Ascending aorta (tissue), 2 donors: ENCODE measurements at regions not wholly inside any gene's neighbourhood (a gene's known extent, or its start where the extent isn't known, plus 50 kb on each side); places are given as distances from the start of the nearest gene placed in this dataset.
"Not testable (repeated sequence)": the region's sequence is repeated elsewhere in the genome, so short reads cannot be mapped to it uniquely, and the experiment has no call there.

Experiments used
- DNase-seq, 2 donors: peaks; one replicate each; pipeline ENCODE4 v3.0.0-alpha.2; 2019; ENCODE audit warnings: low spot score in 2 of 2
- H3K27ac ChIP-seq, 2 donors: fragments of 200-600 bp; sonication (generic); one replicate each; pipeline ENCODE4 v1.5.1; 2016 to 2017; ENCODE audit warnings: mild to moderate bottlenecking in 1 of 2
- H3K27me3 ChIP-seq: fragments of 200-600 bp; sonication (generic); one replicate; pipeline ENCODE4 v1.5.1; 2017
- H3K36me3 ChIP-seq, 2 donors: fragments of 200-600 bp; sonication (generic); one replicate each; pipeline ENCODE4 v1.5.1; 2016
- H3K4me1 ChIP-seq, 2 donors: fragments of 200-600 bp; sonication (generic); one replicate each; pipeline ENCODE4 v1.5.1; 2016 to 2017; ENCODE audit warnings: mild to moderate bottlenecking in 1 of 2
- H3K4me3 ChIP-seq, 2 donors: fragments of 200-600 bp; sonication (generic); one replicate each; pipeline ENCODE4 v1.5.1; 2016 to 2017; ENCODE audit warnings: mild to moderate bottlenecking in 1 of 2
- H3K9me3 ChIP-seq, 2 donors: fragments of 200-600 bp; sonication (generic); one replicate each; pipeline ENCODE4 v1.5.1; 2016
- CTCF ChIP-seq, 3 experiments: fragments of 200-600 bp in 2 of 3; fragments of 450-650 bp in 1 of 3; sonication (generic) in 2 of 3; IDR thresholded peaks; one replicate each; pipeline ENCODE4 v1.5.1; 2016 to 2019; ENCODE audit warnings: antibody characterized with exemption in 3 of 3, mild to moderate bottlenecking in 1 of 3, moderate library complexity in 1 of 3
- intact Hi-C: fragments of 100-400 bp; cut with DNase I; formaldehyde crosslinking; loops from one replicate; pipeline ENCODE4 v1.15.1; 2023

- no peaks in the 10 kb centered on the region for H3K27me3 ChIP-seq
- H3K4me3 ChIP-seq, result no peak overlapping the region
- DNase-seq, result no peak
- no peak overlapping the region for H3K27ac ChIP-seq
- H3K36me3 ChIP-seq, result no peaks in the 10 kb centered on the region
- H3K4me1 ChIP-seq, result no peaks in the 10 kb centered on the region
- intact Hi-C loops, result no loop called here
- H3K9me3 ChIP-seq, result peaks cover 0 to 4% of the 10 kb centered on the region in 2 donors
- no peak for TF ChIP-seq CTCF (IDR thresholded peaks at IDR 0.05)
These were observed 206.9 kb downstream of the SYK start for GRCh38 chr9:91008568-91008967.

- Histone ChIP-seq H3K9me3 (peaks cover 0 to 4% of the 10 kb centered on the region in 2 donors), H3K4me1 (no peaks in the 10 kb centered on the region), H3K27me3 (no peaks in the 10 kb centered on the region), H3K36me3 (no peaks in the 10 kb centered on the region), H3K27ac (no peak overlapping the region), H3K4me3 (no peak overlapping the region)
- intact Hi-C loops, result no loop called here
- DNase-seq, result no peak
- TF ChIP-seq CTCF (IDR thresholded peaks at IDR 0.05), result no peak
These were observed 210.3 kb downstream of the SYK start for GRCh38 chr9:91011891-91012290.

GRCh38 chr9:91012933-91013841 is 211.6 kb downstream of the SYK start:
- no peaks in the 10 kb centered on the region for H3K4me1 ChIP-seq
- H3K27me3 ChIP-seq, result no peaks in the 10 kb centered on the region
- no peak overlapping the region for H3K4me3 ChIP-seq
- H3K27ac ChIP-seq, result no peak overlapping the region
- no peaks in the 10 kb centered on the region for H3K36me3 ChIP-seq
- DNase-seq, result no peak
- H3K9me3 ChIP-seq, result peaks cover 0 to 5% of the 10 kb centered on the region in 2 donors
- no peak for TF ChIP-seq CTCF (IDR thresholded peaks at IDR 0.05)
- intact Hi-C loops, result no loop called here

GRCh38 chr9:91017245-91017644 is 215.6 kb downstream of the SYK start:
- no peak overlapping the region for H3K4me3 ChIP-seq
- no peaks in the 10 kb centered on the region for H3K36me3 ChIP-seq
- no peak for DNase-seq
- no peak overlapping the region for H3K27ac ChIP-seq
- H3K27me3 ChIP-seq, result no peaks in the 10 kb centered on the region
- TF ChIP-seq CTCF (IDR thresholded peaks at IDR 0.05), result no peak
- H3K9me3 ChIP-seq, result peaks cover 0 to 10% of the 10 kb centered on the region in 2 donors
- H3K4me1 ChIP-seq, result no peaks in the 10 kb centered on the region
- intact Hi-C loops, result no loop called here

GRCh38 chr9:91019871-91020270 is 218.3 kb downstream of the SYK start:
- H3K4me1 ChIP-seq, DNase-seq, H3K9me3 ChIP-seq, H3K27ac ChIP-seq, intact Hi-C loops, H3K27me3 ChIP-seq, H3K36me3 ChIP-seq, H3K4me3 ChIP-seq: not testable (repeated sequence)

GRCh38 chr9:91021656-91022055 is 220.0 kb downstream of the SYK start:
- H3K36me3 ChIP-seq, H3K9me3 ChIP-seq, H3K4me1 ChIP-seq, intact Hi-C loops, DNase-seq, H3K27ac ChIP-seq, H3K4me3 ChIP-seq, H3K27me3 ChIP-seq: not testable (repeated sequence)
